HepG2 (cell line): ENCODE measurements at regions not wholly inside any gene's neighbourhood (a gene's known extent, or its start where the extent isn't known, plus 50 kb on each side); places are given as distances from the start of the nearest gene placed in this dataset.

Experiments
- ATAC-seq: fragments of 200-7000 bp; cut with Tn5 transposase; 3 replicates; pipeline ENCODE4 v1.9.1; 2020; ENCODE audit warnings: mild to moderate bottlenecking, moderate library complexity
- BruUV-seq: library from RNA; stranded (reverse); fragments of 400-500 nt; replicated peaks from 2 replicates; lab custom pipeline; 2021; lab: Mats Ljungman, UMichigan
- CTCF ChIA-PET: fragments of 300-600 bp; formaldehyde crosslinking; extraction: SDS; loops from one replicate; lab custom pipeline; 2021; ENCODE audit warnings: low total read pairs, inconsistent platforms, low intra/inter-chr PET ratio; lab: Yijun Ruan, JAX
- POLR2A ChIA-PET: fragments of 350-600 bp; sonication (Branson Sonifier 250); formaldehyde crosslinking; loops from one replicate; lab custom pipeline; 2020; ENCODE audit warnings: antibody characterized with exemption, inconsistent platforms; lab: Yijun Ruan, JAX
- DNase-seq: peaks from one replicate; pipeline ENCODE4 v3.0.0-alpha.2; 2015; ENCODE audit warnings: low spot score
- FAIRE-seq: peaks from 3 replicates; lab custom pipeline; 2011; peaks lifted over from hg19 to GRCh38; lab: Jason Lieb, UNC
- H2AFZ ChIP-seq: one replicate; pipeline ENCODE4 v1.6.1; 2011; ENCODE audit warnings: low read length, inconsistent platforms
- H3K27ac ChIP-seq: fragments of 300-600 bp; 3 replicates; pipeline ENCODE4 v1.8.0; 2011; ENCODE audit warnings: mixed run types, mild to moderate bottlenecking, mixed read lengths, low read length, inconsistent platforms; ENCODE audit not compliant: insufficient read depth; ENCODE audit errors: extremely low read length
- H3K27me3 ChIP-seq, 2 experiments: fragments of 200-600 bp in 1 of 2; 2 replicates in 1 of 2; 3 replicates in 1 of 2; pipeline versions ENCODE4 v1.6.0 to v1.8.0; 2011; ENCODE audit warnings: low read length in 2 of 2, mild to moderate bottlenecking in 2 of 2, moderate library complexity in 2 of 2, inconsistent platforms in 1 of 2; ENCODE audit not compliant: insufficient read depth in 2 of 2, control insufficient read depth in 1 of 2
- H3K36me3 ChIP-seq, 2 experiments: fragments of 200-600 bp in 1 of 2; replicated peaks in 1 of 2; 2 replicates in 1 of 2; 3 replicates in 1 of 2; pipeline versions ENCODE4 v1.5.1 to v1.8.0; 2011; ENCODE audit warnings: low read length in 2 of 2, inconsistent platforms in 1 of 2; ENCODE audit not compliant: insufficient read depth in 2 of 2, control insufficient read depth in 1 of 2
- H3K4me1 ChIP-seq: 2 replicates; pipeline ENCODE4 v1.5.1; 2012; ENCODE audit warnings: low read length, inconsistent platforms; ENCODE audit not compliant: insufficient read depth
- H3K4me2 ChIP-seq: 2 replicates; pipeline ENCODE4 v1.6.0; 2011; ENCODE audit warnings: low read depth, low read length, inconsistent platforms
- H3K4me3 ChIP-seq, 3 experiments: fragments of 200-600 bp in 1 of 3; sonication (generic), shearing (Covaris generic) in 1 of 3; replicated peaks in 1 of 3; 2 replicates each; pipeline ENCODE4 v1.5.1; 2011 to 2016; ENCODE audit warnings: low read length in 3 of 3, inconsistent platforms in 2 of 3, low read depth in 2 of 3, mild to moderate bottlenecking in 2 of 3, control low read depth in 1 of 3, mixed read lengths in 1 of 3; ENCODE audit not compliant: insufficient read depth in 1 of 3
- H3K79me2 ChIP-seq: one replicate; pipeline ENCODE4 v1.6.1; 2011; ENCODE audit warnings: low read length, inconsistent platforms; ENCODE audit not compliant: insufficient read depth
- H3K9ac ChIP-seq: 2 replicates; pipeline ENCODE4 v1.6.0; 2011; ENCODE audit warnings: mild to moderate bottlenecking, low read depth, low read length, inconsistent platforms; ENCODE audit not compliant: insufficient read depth
- H3K9me3 ChIP-seq: 2 replicates; pipeline ENCODE4 v1.5.1; 2012; ENCODE audit warnings: mild to moderate bottlenecking, low read length
- H4K20me1 ChIP-seq: 2 replicates; pipeline ENCODE4 v1.6.0; 2011; ENCODE audit warnings: inconsistent platforms, mild to moderate bottlenecking, low read length, moderate library complexity; ENCODE audit not compliant: insufficient read depth
- AGO2 ChIP-seq: fragments of 200-400 bp; formaldehyde crosslinking; optimal IDR thresholded peaks from 2 replicates; pipeline ENCODE3; 2017; ENCODE audit warnings: mild to moderate bottlenecking, low read depth, low read length, moderate library complexity
- HMG20B ChIP-seq: conservative IDR thresholded peaks from 2 replicates; pipeline ENCODE4 v1.6.1; 2016; ENCODE audit warnings: missing genetic modification reagents, missing compliant biosample characterization
- RORA ChIP-seq: sonication (generic); formaldehyde crosslinking; IDR thresholded peaks from 2 replicates; pipeline ENCODE4 v1.5.0; 2020; ENCODE audit warnings: mild to moderate bottlenecking, missing genetic modification reagents, moderate library complexity
- ZNF232 ChIP-seq: sonication (generic); formaldehyde crosslinking; IDR thresholded peaks from 2 replicates; pipeline ENCODE4 v1.4.0; 2020; ENCODE audit warnings: missing genetic modification reagents, borderline replicate concordance
- ZNF577 ChIP-seq: sonication (generic); formaldehyde crosslinking; IDR thresholded peaks from 2 replicates; pipeline ENCODE4 v1.4.0; 2020; ENCODE audit warnings: mild to moderate bottlenecking, low read depth, missing genetic modification reagents, borderline replicate concordance
- ZNF776 ChIP-seq: sonication (generic); formaldehyde crosslinking; IDR thresholded peaks from 2 replicates; pipeline ENCODE4 v1.4.0; 2020; ENCODE audit warnings: mild to moderate bottlenecking, missing genetic modification reagents
- WGBS: methylation state at CpG from one replicate; pipeline ENCODE4 v1.1.6; 2017; ENCODE audit warnings: low lambda C conversion rate; 5-methylcytosine and 5-hydroxymethylcytosine counted together
- in situ Hi-C: cut with HindIII; loops from 2 replicates; pipeline ENCODE4 v1.10.0; 2017; ENCODE audit warnings: low pct_unique_long_range_greater_than_20kb; ENCODE audit not compliant: extremely low pct_ligation_motif_present
- intact Hi-C: fragments of 100-400 bp; cut with micrococcal nuclease; formaldehyde crosslinking; loops from one replicate; pipeline ENCODE4 v1.10.0; 2022; ENCODE audit not compliant: unreplicated experiment
- TF ChIP-seq, protein P1 (sequence below): sonication (generic); formaldehyde crosslinking; IDR thresholded peaks from 2 replicates; pipeline ENCODE4 v1.4.0; 2020; ENCODE audit warnings: mild to moderate bottlenecking, missing genetic modification reagents
- TF ChIP-seq, protein P2 (sequence below): sonication (generic); formaldehyde crosslinking; IDR thresholded peaks from 2 replicates; pipeline ENCODE4 v1.4.0; 2020; ENCODE audit warnings: missing genetic modification reagents

DNA sequence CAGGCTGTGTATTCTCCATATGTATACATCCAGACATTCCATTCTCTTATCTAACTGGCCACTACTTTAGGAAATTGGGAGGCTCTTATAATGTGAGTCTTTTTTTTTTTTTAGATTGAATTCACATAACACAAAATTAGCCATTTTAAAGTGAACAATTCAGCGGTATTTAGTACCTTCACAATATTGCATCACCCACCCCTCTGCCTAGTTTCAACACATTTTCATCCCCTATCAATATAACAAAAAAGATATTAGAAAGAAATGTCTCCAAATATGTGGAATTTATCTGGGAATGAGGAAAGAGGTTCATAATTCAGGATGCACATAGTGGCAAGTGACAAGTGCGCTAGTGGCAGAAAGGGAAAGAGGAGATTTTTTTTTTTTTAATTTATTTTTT, 228.5 kb downstream of the ICE1 start:
- H3K36me3 ChIP-seq = no peaks in the 10 kb centered on the region
- ChIA-PET CTCF (no interaction called here), POLR2A (no interaction called here)
- H3K27me3 ChIP-seq = peaks cover 1 to 9% of the 10 kb centered on the region in 2 experiments; a peak in 1 of 5 replicates
- no peaks in the 10 kb centered on the region for H4K20me1 ChIP-seq
- DNase-seq (no peak), FAIRE-seq (no peak), ATAC-seq (no peak)
- no peak overlapping the region for H3K4me2 ChIP-seq
- H3K4me1 ChIP-seq = no peaks in the 10 kb centered on the region
- no peak overlapping the region for H3K9ac ChIP-seq
- in situ Hi-C loops (no loop called here), intact Hi-C loops (no loop called here)
- H3K27ac ChIP-seq = no peak overlapping the region
- H3K4me3 ChIP-seq = no peak overlapping the region
- no peak for TF ChIP-seq AGO2
- TF ChIP-seq, protein P1, sequence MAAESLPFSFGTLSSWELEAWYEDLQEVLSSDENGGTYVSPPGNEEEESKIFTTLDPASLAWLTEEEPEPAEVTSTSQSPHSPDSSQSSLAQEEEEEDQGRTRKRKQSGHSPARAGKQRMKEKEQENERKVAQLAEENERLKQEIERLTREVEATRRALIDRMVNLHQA (CRISPR knock-in tag) = no peak
- no peak for TF ChIP-seq RORA (CRISPR knock-in tag)
- TF ChIP-seq, protein P2, sequence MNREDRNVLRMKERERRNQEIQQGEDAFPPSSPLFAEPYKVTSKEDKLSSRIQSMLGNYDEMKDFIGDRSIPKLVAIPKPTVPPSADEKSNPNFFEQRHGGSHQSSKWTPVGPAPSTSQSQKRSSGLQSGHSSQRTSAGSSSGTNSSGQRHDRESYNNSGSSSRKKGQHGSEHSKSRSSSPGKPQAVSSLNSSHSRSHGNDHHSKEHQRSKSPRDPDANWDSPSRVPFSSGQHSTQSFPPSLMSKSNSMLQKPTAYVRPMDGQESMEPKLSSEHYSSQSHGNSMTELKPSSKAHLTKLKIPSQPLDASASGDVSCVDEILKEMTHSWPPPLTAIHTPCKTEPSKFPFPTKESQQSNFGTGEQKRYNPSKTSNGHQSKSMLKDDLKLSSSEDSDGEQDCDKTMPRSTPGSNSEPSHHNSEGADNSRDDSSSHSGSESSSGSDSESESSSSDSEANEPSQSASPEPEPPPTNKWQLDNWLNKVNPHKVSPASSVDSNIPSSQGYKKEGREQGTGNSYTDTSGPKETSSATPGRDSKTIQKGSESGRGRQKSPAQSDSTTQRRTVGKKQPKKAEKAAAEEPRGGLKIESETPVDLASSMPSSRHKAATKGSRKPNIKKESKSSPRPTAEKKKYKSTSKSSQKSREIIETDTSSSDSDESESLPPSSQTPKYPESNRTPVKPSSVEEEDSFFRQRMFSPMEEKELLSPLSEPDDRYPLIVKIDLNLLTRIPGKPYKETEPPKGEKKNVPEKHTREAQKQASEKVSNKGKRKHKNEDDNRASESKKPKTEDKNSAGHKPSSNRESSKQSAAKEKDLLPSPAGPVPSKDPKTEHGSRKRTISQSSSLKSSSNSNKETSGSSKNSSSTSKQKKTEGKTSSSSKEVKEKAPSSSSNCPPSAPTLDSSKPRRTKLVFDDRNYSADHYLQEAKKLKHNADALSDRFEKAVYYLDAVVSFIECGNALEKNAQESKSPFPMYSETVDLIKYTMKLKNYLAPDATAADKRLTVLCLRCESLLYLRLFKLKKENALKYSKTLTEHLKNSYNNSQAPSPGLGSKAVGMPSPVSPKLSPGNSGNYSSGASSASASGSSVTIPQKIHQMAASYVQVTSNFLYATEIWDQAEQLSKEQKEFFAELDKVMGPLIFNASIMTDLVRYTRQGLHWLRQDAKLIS (CRISPR knock-in tag) = no peak
- TF ChIP-seq HMG20B = no peak
- no peak for TF ChIP-seq ZNF232
- no peak for TF ChIP-seq ZNF776
- TF ChIP-seq ZNF577 (CRISPR knock-in tag) = no peak
- H3K79me2 ChIP-seq = no peaks in the 10 kb centered on the region
- H3K9me3 ChIP-seq = no peaks in the 10 kb centered on the region
- BruUV-seq = no TSS peak
- WGBS = 27% methylated on average over 2 of the region's 2 CpGs
- no peak overlapping the region for H2AFZ ChIP-seq
